Duodenal mucosa (tissue), 2 donors: ENCODE measurements at regions not wholly inside any gene's neighbourhood (a gene's known extent, or its start where the extent isn't known, plus 50 kb on each side); places are given as distances from the start of the nearest gene placed in this dataset.

Source experiments
- H3K27ac ChIP-seq: one replicate; pipeline ENCODE4 v1.7.0; 2013; ENCODE audit warnings: low read depth, low read length
- H3K27me3 ChIP-seq, 2 donors: one replicate each; pipeline ENCODE4 v1.7.0; 2013; ENCODE audit warnings: low read length in 2 of 2, control low read depth in 1 of 2; ENCODE audit not compliant: insufficient read depth in 2 of 2, control insufficient read depth in 1 of 2
- H3K36me3 ChIP-seq, 2 donors: one replicate each; pipeline ENCODE4 v1.7.0; 2013; ENCODE audit warnings: low read length in 2 of 2, control low read depth in 1 of 2; ENCODE audit not compliant: insufficient read depth in 2 of 2, control insufficient read depth in 1 of 2
- H3K4me1 ChIP-seq, 2 donors: one replicate each; pipeline ENCODE4 v1.7.0; 2013; ENCODE audit warnings: low read length in 2 of 2, control low read depth in 1 of 2; ENCODE audit not compliant: insufficient read depth in 2 of 2, control insufficient read depth in 1 of 2
- H3K4me3 ChIP-seq, 2 donors: one replicate each; pipeline ENCODE4 v1.7.0; 2013; ENCODE audit warnings: low read length in 2 of 2, low read depth in 1 of 2
- H3K9ac ChIP-seq, 2 donors: one replicate each; pipeline ENCODE4 v1.7.0; 2013; ENCODE audit warnings: low read length in 2 of 2, low read depth in 1 of 2
- H3K9me3 ChIP-seq, 2 donors: one replicate each; pipeline ENCODE4 v1.7.0; 2013; ENCODE audit warnings: low read length in 2 of 2, control low read depth in 1 of 2; ENCODE audit not compliant: control insufficient read depth in 1 of 2

DNA sequence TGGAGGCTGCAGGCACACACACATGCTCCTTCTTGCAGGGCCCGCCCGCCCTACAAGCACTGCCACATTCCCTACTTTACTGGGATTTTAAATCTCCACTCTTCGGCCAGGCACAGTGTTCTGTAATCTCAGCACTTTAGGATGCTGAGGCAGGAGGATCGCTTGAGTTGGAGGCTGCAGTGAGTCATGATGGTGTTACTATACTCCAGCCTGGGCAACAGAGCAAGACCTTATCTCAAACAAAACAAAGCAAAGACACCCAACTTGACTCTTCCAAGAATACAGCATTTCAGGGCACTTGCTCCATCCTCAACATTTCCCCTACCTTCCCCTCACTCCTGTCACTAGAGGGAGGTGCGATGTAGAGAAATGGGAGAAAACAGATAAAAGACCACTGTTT is 194.0 kb downstream of the MYLK4 start:
- Histone ChIP-seq H3K9ac (no peak overlapping the region), H3K27me3 (peaks cover 0 to 3% of the 10 kb centered on the region in 2 donors), H3K4me3 (no peak overlapping the region), H3K36me3 (no peaks in the 10 kb centered on the region), H3K27ac (no peak overlapping the region), H3K9me3 (no peaks in the 10 kb centered on the region), H3K4me1 (no peaks in the 10 kb centered on the region)

DNA sequence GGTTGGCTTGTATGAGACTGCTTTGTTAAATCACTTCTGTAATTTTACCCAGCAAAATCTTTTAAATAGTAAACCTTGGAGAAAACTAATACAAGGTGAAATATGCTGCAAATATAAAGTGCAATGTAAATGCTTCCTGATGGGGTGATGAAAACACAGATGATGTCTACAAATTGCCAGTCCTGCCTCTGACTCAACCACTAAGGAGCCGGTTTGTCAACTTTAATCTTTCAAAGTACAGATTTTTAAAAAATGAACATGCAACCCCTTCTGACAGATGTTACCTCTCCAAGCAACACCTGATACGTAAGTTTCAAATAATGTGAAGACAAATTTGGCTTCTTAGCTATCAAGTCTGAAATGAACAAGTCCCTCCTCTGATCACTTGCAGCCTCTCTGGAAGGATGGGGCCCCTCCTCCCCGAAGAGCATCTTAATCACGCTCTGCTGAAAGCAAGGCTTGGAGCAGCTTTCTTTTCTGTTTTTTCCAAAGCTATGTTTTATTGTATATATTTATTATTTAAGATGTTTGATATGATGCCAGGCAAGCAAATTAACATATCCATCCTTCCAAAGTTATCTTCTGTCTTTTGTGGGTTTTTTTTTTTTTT is 196.0 kb downstream of the MYLK4 start:
- no peak overlapping the region for H3K4me3 ChIP-seq

DNA sequence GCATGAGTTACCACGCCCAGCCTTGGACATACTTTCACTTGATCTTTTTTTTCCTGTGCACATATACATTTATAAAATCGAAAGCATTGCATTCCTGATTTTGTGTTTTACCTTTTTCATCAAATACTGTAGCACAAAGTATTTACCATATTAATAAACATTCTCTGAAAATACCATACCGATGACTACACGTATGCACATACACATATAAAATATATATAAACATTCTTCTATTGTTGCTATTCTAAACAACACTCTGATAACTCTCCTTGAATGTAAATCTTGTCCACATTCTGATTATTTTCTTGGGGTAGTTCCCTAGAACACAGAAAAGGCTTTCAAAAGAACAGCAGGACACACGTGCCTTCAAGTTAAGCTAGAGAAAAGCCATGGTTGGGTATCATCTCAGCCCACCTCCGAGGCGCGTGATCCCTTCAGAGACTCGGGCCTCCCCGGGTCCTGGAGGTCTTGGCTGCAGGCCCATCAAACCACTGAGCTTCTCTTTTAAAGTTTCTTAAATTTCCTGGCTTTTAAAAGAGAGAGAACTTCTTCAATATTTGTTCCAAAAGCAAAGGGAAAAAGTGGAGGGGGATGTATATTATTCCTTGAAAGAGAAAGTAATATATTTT is 198.1 kb downstream of the MYLK4 start:
- no peak overlapping the region for H3K27ac ChIP-seq
- H3K36me3 ChIP-seq, result no peaks in the 10 kb centered on the region
- no peaks in the 10 kb centered on the region for H3K4me1 ChIP-seq
- no peak overlapping the region for H3K9ac ChIP-seq
- no peak overlapping the region for H3K4me3 ChIP-seq
- H3K27me3 ChIP-seq, result peaks cover 1 to 5% of the 10 kb centered on the region in 2 donors
- H3K9me3 ChIP-seq, result peaks cover 0 to 6% of the 10 kb centered on the region in 2 donors

More for the DNA sequence above, 196.0 kb downstream of the MYLK4 start:
- H3K27ac ChIP-seq, result no peak overlapping the region
- no peaks in the 10 kb centered on the region for H3K36me3 ChIP-seq
- H3K9ac ChIP-seq, result no peak overlapping the region
- no peaks in the 10 kb centered on the region for H3K4me1 ChIP-seq
- H3K9me3 ChIP-seq, result no peaks in the 10 kb centered on the region
- peaks cover 0 to under 1% of the 10 kb centered on the region in 2 donors for H3K27me3 ChIP-seq

DNA sequence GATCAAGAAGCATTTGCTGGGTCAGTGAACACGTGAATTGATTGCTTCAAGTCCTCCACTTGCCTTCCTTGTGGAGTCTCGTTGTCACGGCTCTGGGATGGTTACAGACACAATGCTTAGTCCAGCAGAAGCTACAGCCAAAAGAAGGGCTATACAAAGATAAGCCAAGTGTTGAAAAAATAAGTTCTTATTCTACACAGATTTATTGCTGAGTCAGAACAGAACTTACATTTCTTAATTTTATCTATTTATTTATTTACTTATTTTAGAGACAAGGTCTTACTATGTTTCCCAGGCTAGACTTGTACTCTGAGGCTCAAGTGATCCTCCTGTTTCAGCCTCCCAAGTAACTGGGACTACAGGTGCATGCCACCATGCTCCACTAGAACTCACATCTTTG is 199.0 kb downstream of the MYLK4 start:
- H3K27ac ChIP-seq, result no peak overlapping the region
- peaks cover 0 to 6% of the 10 kb centered on the region in 2 donors for H3K9me3 ChIP-seq
- H3K4me3 ChIP-seq, result no peak overlapping the region
- no peaks in the 10 kb centered on the region for H3K4me1 ChIP-seq
- peaks cover 5 to 7% of the 10 kb centered on the region in 2 donors for H3K27me3 ChIP-seq
- no peaks in the 10 kb centered on the region for H3K36me3 ChIP-seq
- H3K9ac ChIP-seq, result no peak overlapping the region

DNA sequence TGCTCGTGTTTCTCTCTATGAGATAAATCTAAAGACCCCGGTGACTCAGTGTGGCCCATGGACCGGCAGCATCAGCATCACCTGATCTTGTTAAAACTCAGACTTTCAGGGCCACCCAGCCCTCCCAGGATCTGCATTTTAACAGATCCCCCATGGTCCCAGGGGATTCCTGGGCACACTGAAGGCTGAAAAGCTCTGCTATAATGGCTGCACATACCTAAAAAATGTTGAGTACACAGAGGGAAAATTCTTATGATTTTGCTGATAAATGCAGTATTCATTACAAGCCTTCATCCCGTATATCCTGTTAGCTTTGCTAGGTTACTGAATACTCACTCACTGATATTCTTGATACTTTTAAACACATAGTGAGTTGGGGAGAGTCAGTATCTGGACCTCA is 200.5 kb downstream of the MYLK4 start:
- Histone ChIP-seq H3K36me3 (no peaks in the 10 kb centered on the region), H3K27me3 (peaks cover 5 to 7% of the 10 kb centered on the region in 2 donors), H3K4me1 (no peaks in the 10 kb centered on the region), H3K9me3 (peaks cover 0 to 6% of the 10 kb centered on the region in 2 donors), H3K4me3 (no peak overlapping the region), H3K27ac (no peak overlapping the region), H3K9ac (no peak overlapping the region)

DNA sequence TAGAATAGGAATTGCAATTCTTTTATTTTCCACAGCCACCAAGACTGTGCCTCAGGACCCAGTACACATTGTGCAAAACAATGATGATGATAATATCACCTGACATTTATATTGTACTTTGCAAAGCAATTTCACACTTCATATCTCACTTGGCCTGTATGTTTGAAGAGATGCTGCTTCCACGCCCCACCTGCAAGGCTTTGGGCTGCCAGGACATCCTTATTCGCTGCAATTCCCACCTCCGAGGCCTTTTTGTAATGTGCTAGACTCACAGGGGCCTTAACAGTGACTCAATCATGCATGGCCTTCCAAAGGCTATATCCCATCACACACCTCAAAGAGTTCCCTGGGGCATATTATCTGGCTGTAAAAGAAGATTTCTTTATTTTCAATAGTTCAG is 200.9 kb downstream of the MYLK4 start:
- Histone ChIP-seq H3K36me3 (no peaks in the 10 kb centered on the region), H3K27me3 (peaks cover 5 to 7% of the 10 kb centered on the region in 2 donors), H3K9me3 (peaks cover 0 to 6% of the 10 kb centered on the region in 2 donors), H3K9ac (no peak overlapping the region), H3K4me1 (no peaks in the 10 kb centered on the region), H3K4me3 (no peak overlapping the region), H3K27ac (no peak overlapping the region)

DNA sequence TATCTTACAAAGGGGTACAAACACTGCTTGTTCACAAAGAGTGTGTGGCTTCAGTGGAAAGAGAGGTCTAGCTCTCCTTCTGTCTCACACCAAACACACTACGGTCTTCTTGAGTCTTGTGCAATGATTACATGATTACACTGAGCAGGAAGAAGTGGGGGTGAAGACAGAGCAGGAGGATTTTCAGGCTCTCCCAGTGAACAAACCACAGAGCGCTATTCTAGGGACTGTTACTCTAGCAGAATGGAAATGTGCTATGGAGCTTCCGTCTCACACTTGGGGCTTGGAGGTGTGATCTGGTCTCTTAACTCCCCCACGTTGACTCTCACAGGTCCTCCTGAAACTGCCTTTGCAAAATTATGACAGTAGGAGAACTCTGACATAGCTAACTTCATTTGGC is 203.4 kb downstream of the MYLK4 start:
- Histone ChIP-seq H3K9ac (no peak overlapping the region), H3K27me3 (peaks cover 5 to 7% of the 10 kb centered on the region in 2 donors), H3K36me3 (no peaks in the 10 kb centered on the region), H3K9me3 (peaks cover 0 to 6% of the 10 kb centered on the region in 2 donors), H3K4me3 (no peak overlapping the region), H3K4me1 (peaks cover 10 to 12% of the 10 kb centered on the region in 2 donors), H3K27ac (no peak overlapping the region)

DNA sequence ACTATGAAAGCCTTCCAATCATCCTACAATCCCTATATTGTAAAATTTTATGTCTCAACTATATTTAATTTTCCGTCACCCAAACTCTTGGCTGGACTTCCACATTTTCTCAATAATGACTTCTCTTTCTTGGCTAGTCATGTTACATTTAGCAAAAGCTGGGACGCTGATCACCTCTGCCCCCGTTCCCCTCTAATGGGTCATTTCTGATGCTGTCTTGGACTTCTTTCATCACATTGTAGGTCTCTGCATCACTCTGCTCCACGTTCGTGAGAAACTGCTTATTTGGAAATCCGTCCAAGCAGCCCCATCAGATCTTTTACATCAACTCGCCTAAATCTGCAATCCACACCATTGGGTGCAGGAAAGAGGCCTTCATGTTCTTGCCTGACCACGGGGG is 203.8 kb downstream of the MYLK4 start:
- Histone ChIP-seq H3K4me1 (peaks cover 11 to 16% of the 10 kb centered on the region in 2 donors), H3K27me3 (peaks cover 5 to 7% of the 10 kb centered on the region in 2 donors), H3K36me3 (no peaks in the 10 kb centered on the region), H3K9me3 (peaks cover 0 to 6% of the 10 kb centered on the region in 2 donors), H3K9ac (no peak overlapping the region), H3K4me3 (no peak overlapping the region), H3K27ac (no peak overlapping the region)

DNA sequence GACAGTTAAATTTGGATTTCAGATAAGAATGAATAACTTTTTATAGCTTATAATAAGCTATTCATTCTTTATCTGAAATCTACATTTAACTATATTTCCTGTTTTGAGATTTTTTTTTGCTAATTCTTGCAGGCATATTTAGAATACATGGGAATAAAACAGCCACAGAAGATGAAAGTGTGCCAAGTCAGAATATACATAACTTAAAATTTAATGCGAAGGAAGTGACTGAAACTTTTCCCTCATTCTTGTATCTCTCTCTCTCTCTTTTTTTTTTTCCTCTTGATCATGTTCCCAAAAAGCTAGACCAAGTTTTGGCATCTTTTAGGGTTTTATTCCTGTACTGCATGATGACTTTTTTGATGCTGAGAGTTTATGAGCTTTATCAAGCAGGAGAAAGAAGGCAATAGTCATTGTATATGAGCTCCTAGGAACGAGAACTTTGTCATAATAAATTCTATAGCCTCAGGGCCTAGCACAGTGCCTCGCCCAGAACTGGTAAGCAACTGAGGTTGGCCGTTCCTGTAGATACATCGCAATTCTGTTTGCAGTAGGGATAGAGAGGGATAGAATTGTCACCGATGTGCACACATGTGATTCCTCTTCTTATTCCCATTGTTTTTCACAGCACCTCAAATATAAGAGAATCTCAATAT is 205.2 kb downstream of the MYLK4 start:
- Histone ChIP-seq H3K27ac (no peak overlapping the region), H3K27me3 (peaks cover 5 to 7% of the 10 kb centered on the region in 2 donors), H3K36me3 (no peaks in the 10 kb centered on the region), H3K9ac (no peak overlapping the region), H3K4me3 (no peak overlapping the region), H3K9me3 (peaks cover 0 to 6% of the 10 kb centered on the region in 2 donors), H3K4me1 (peaks cover 11 to 16% of the 10 kb centered on the region in 2 donors)

DNA sequence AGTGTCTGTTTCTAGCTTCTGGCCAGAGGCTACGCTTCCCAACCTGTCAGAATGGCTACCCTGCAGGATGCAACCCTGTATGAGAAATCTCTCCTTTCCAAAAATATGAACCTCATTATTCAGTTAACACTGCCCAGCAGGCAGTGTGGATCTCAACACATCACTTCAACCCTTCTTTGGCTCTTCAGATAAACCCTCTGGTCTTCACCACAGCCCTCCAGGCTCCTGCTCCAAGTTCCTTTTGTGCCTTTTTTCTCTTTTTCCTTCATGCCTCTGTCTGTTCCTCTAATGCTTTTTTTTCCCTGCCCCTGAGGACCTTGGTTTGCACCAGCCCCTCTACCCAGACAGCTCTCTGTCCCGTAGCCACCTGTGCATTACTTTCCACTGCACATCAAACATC is 207.4 kb downstream of the MYLK4 start:
- peaks cover 11 to 16% of the 10 kb centered on the region in 2 donors for H3K4me1 ChIP-seq
- H3K4me3 ChIP-seq, result no peak overlapping the region
- no peaks in the 10 kb centered on the region for H3K36me3 ChIP-seq
- H3K27me3 ChIP-seq, result peaks cover 5 to 10% of the 10 kb centered on the region in 2 donors
- no peak overlapping the region for H3K9ac ChIP-seq
- no peak overlapping the region for H3K27ac ChIP-seq
- peaks cover 0 to 4% of the 10 kb centered on the region in 2 donors for H3K9me3 ChIP-seq
